A673 (cell line): ENCODE measurements at regions not wholly inside any gene's neighbourhood (a gene's known extent, or its start where the extent isn't known, plus 50 kb on each side); places are given as distances from the start of the nearest gene placed in this dataset.

ENCODE experiments used
- CTCF ChIP-seq: fragments of 300-800, 200-600 bp; sonication (generic); conservative IDR thresholded peaks from 2 replicates; pipeline ENCODE4 v1.5.1; 2017; ENCODE audit warnings: low read depth, mild to moderate bottlenecking, antibody characterized with exemption, low read length, moderate library complexity, mixed read lengths
- EZH2 ChIP-seq: fragments of 200-600 bp; sonication (generic); IDR thresholded peaks from 2 replicates; pipeline ENCODE4 v1.6.1; 2017; ENCODE audit warnings: borderline replicate concordance, low read depth, mild to moderate bottlenecking, mixed read lengths, antibody characterized with exemption, low read length; ENCODE audit not compliant: poor library complexity, severe bottlenecking

DNA sequence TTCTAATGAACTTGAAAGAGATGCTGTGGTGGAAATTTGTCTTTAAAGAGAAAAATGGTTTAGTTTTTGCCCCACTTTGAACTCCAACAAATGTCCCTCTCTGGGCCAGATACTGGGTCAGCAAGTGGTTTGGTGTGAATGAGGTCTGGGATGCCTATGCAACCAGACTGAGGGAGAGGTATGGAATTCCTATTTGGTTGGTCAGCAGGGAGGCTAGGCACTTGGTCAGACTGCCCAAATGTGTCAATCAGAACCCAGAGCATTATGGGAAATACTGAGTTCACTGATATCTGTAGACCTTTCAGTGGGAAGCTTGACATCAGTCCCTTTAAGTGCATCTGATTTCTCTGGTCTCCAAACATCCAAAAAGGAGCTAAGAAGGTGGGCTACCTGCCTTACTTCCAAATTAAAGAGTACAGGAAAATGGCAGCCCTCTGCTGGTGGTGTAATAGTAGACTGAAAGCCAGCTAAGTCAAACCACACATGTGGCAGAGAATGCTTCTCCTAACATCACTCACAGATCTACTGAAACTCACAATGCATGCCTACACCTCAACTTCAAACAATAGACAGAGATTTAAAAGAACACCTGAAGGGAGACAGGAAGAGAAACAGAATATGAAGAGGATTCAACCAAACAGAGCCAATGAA, 510.1 kb downstream of the PLA2G4A start:
- no peak for TF ChIP-seq CTCF
- no peak for TF ChIP-seq EZH2
